GM20000 (cell line): ENCODE measurements at regions not wholly inside any gene's neighbourhood (a gene's known extent, or its start where the extent isn't known, plus 50 kb on each side); places are given as distances from the start of the nearest gene placed in this dataset.

ENCODE experiments used
- DNase-seq: peaks from one replicate; pipeline ENCODE4 v3.0.0; 2012; ENCODE audit warnings: low spot score
- TF ChIP-seq, protein P1 (sequence below): IDR thresholded peaks from 2 replicates; pipeline ENCODE4 v1.5.1; 2012; ENCODE audit warnings: mild to moderate bottlenecking, control low read depth; ENCODE audit errors: extremely low read depth, missing control alignments

- TF ChIP-seq, protein P1, sequence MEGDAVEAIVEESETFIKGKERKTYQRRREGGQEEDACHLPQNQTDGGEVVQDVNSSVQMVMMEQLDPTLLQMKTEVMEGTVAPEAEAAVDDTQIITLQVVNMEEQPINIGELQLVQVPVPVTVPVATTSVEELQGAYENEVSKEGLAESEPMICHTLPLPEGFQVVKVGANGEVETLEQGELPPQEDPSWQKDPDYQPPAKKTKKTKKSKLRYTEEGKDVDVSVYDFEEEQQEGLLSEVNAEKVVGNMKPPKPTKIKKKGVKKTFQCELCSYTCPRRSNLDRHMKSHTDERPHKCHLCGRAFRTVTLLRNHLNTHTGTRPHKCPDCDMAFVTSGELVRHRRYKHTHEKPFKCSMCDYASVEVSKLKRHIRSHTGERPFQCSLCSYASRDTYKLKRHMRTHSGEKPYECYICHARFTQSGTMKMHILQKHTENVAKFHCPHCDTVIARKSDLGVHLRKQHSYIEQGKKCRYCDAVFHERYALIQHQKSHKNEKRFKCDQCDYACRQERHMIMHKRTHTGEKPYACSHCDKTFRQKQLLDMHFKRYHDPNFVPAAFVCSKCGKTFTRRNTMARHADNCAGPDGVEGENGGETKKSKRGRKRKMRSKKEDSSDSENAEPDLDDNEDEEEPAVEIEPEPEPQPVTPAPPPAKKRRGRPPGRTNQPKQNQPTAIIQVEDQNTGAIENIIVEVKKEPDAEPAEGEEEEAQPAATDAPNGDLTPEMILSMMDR, result no peak
- no peak for DNase-seq
Observed at GRCh38 chr2:163302141-163302540, 433.7 kb downstream of the FIGN start.

- TF ChIP-seq, protein P1, result no peak
- no peak for DNase-seq
Observed at GRCh38 chr2:163291790-163292189, 444.0 kb downstream of the FIGN start.

- no peak for DNase-seq
- TF ChIP-seq, protein P1, result no peak
Observed at GRCh38 chr2:163281717-163282116, 443.1 kb upstream of the KCNH7 start.

DNA sequence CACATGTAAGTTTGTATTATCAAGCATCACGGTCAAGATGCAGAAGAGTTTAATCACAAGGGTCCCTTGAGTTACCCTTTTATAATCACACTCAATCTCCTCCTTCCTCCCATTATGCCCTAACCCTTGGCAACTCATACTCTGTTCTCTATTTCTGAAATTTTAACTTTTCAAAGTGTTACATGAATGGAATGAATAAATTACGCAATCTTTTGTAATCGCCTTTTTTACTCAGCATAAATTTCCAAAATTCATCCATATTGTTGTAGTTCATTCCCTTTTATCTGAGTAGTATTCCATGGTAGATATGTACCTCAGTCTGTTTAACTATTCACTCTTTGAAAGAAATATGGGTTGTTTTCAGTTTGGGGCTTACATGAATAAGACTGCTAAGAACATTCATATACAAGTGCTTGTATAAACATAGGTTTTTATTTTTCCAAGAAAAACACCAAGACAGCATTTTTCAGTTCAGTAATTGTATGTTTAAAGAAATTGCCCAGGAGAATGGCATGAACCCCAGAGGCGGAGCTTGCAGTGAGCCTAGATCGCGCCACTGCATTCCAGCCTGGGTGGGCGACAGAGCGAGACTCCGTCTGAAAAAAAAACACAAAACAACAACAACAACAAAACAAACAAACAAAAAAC lies 430.9 kb upstream of the KCNH7 start:
- TF ChIP-seq, protein P1, result no peak
- DNase-seq, result no peak

GRCh38 chr2:163266772-163267171 lies 428.2 kb upstream of the KCNH7 start:
- TF ChIP-seq, protein P1, result no peak
- DNase-seq, result no peak

DNA sequence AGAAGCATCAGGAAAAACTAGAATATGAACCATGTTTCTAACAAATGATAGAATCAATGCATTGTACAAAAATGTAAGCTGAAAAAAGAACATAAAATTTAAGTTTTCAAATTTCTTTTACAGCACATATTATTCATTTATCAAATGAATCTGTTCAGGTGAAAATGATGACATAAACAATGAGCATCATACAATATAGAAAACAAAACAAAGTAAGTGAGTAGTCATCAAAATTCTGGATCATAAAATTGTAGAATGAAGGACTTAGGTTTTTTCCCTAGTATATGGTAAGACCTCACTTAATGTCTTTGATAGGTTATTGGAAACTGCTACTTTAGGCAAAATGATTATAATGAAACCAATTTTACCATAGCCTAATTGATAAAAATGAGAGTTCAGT lies 427.0 kb upstream of the KCNH7 start:
- TF ChIP-seq, protein P1, result no peak
- DNase-seq, result no peak

- TF ChIP-seq, protein P1, result no peak
- DNase-seq, result no peak
Observed at GRCh38 chr2:163264341-163264740, 425.8 kb upstream of the KCNH7 start.
